ENCODE measurements at regions not wholly inside any gene's neighbourhood (a gene's known extent, or its start where the extent isn't known, plus 50 kb on each side); places are given as distances from the start of the nearest gene placed in this dataset.

DNA sequence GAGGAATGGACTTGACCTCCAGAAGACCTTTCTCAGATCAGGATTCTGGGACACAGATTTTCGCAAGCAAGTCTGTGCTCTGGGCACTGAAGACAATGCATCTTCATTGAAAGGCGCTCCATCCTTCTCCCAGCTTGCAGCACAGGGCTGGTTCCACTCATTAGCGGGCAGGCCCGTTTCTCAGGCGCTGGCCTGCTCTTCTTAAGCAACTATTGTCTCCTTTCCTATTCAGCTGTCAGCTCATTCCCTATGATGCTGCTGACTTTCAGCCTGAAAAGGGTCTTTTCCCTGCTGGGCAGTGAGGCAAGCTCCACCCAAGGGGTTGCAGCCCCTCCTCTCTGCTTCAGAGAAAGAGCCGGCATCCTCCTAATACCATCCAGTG, 91.9 kb upstream of the PLXNA2 start:
- TF ChIP-seq, protein P1, sequence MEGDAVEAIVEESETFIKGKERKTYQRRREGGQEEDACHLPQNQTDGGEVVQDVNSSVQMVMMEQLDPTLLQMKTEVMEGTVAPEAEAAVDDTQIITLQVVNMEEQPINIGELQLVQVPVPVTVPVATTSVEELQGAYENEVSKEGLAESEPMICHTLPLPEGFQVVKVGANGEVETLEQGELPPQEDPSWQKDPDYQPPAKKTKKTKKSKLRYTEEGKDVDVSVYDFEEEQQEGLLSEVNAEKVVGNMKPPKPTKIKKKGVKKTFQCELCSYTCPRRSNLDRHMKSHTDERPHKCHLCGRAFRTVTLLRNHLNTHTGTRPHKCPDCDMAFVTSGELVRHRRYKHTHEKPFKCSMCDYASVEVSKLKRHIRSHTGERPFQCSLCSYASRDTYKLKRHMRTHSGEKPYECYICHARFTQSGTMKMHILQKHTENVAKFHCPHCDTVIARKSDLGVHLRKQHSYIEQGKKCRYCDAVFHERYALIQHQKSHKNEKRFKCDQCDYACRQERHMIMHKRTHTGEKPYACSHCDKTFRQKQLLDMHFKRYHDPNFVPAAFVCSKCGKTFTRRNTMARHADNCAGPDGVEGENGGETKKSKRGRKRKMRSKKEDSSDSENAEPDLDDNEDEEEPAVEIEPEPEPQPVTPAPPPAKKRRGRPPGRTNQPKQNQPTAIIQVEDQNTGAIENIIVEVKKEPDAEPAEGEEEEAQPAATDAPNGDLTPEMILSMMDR (conservative IDR thresholded peaks at IDR 0.05; ENCODE audit: low read length): no peak
- TF ChIP-seq EZH2phosphoT487 (IDR thresholded peaks at IDR 0.05; ENCODE audit: borderline replicate concordance): no peak

All from Loucy (cell line).